ENCODE measurements at regions not wholly inside any gene's neighbourhood (a gene's known extent, or its start where the extent isn't known, plus 50 kb on each side); places are given as distances from the start of the nearest gene placed in this dataset.
A peak's percentile ranks its signal among the peaks of the same experiment; 100 is the strongest.

GRCh38 chr9:82117026-82117811 lies 128.6 kb downstream of the SPATA31D1 start:
- DNase-seq = no peak
- no peak overlapping the region for H2BK120ac ChIP-seq (ENCODE audit: low read depth, low read length, poor library complexity, severe bottlenecking)
- H3K18ac ChIP-seq (ENCODE audit: insufficient read length, low read depth, low read length) = no peak overlapping the region
- H3K79me1 ChIP-seq (ENCODE audit: insufficient read depth, low read depth, low read length, poor library complexity, severe bottlenecking) = no peaks in the 10 kb centered on the region
- H3K56ac ChIP-seq (ENCODE audit: insufficient read length, low read depth, low read length) = no peak overlapping the region
- no peak for TF ChIP-seq CTCF (conservative IDR thresholded peaks at IDR 0.05)
- no peak overlapping the region for H3K4ac ChIP-seq (ENCODE audit: low read depth, low read length)
- H2BK15ac ChIP-seq (ENCODE audit: low read depth, low read length) = no peak overlapping the region
- H3K23me2 ChIP-seq (ENCODE audit: insufficient read length, low read depth, low read length, poor library complexity, severe bottlenecking) = no peaks in the 10 kb centered on the region
- no peak overlapping the region for H2AFZ ChIP-seq (ENCODE audit: low read length)
- Mint-ChIP-seq H3K9me3 (no peaks in the 10 kb centered on the region), H3K36me3 (ENCODE audit: insufficient read depth in 1 of 3, low read depth in 3 of 3) (no peaks in the 10 kb centered on the region), H3K27me3 (ENCODE audit: low read depth) (no peaks in the 10 kb centered on the region), H3K4me3 (no peak overlapping the region), H3K4me1 (peaks cover 26% of the 10 kb centered on the region in 2 experiments), H3K27ac (peak overlapping the region in 1 of 3 experiments; percentile 28; a peak in 2 of 7 replicates)
- no peaks in the 10 kb centered on the region for H3K9me3 ChIP-seq (ENCODE audit: control insufficient read depth, low read depth, low read length)
- no peak overlapping the region for H2BK5ac ChIP-seq (ENCODE audit: insufficient read length, low read length)
- H3K27ac ChIP-seq (ENCODE audit: insufficient read length, low read depth, low read length) = no peak overlapping the region
- no peak overlapping the region for H3K14ac ChIP-seq (ENCODE audit: insufficient read depth, low read length)
- no peaks in the 10 kb centered on the region for H4K20me1 ChIP-seq (ENCODE audit: control insufficient read depth, insufficient read depth, insufficient read length)
- no peak overlapping the region for H4K8ac ChIP-seq (replicated peaks; ENCODE audit: insufficient read length, low read depth, low read length)
- no peak overlapping the region for H3K9ac ChIP-seq (ENCODE audit: extremely low read depth, insufficient read length, low read length)
- H4K5ac ChIP-seq (ENCODE audit: insufficient read length, low read depth, low read length) = no peak overlapping the region
- no peak overlapping the region for H4K91ac ChIP-seq (ENCODE audit: insufficient read length, low read depth, low read length)
- no peak overlapping the region for H3K4me2 ChIP-seq (ENCODE audit: insufficient read depth, insufficient read length, low read length)
- H3K23ac ChIP-seq (ENCODE audit: insufficient read length, low read depth, low read length) = no peak overlapping the region
- no CpG with 5 or more reads among the region's 7 CpGs for WGBS (ENCODE audit: extremely low coverage, insufficient read length, low lambda C conversion rate)
- H2AK5ac ChIP-seq (ENCODE audit: insufficient read length, low read length) = no peak overlapping the region
- no peaks in the 10 kb centered on the region for H3K79me2 ChIP-seq (ENCODE audit: insufficient read depth, low read length)
- no peak overlapping the region for H2BK12ac ChIP-seq (ENCODE audit: insufficient read length, low read depth, low read length)
- peaks cover 7% of the 10 kb centered on the region for H3K4me1 ChIP-seq (ENCODE audit: insufficient read depth, low read length)
- no peak overlapping the region for H2BK20ac ChIP-seq (ENCODE audit: low read depth, low read length, poor library complexity, severe bottlenecking)
- no peak overlapping the region for H3T11ph ChIP-seq (ENCODE audit: low read length)
- no peaks in the 10 kb centered on the region for H3K27me3 ChIP-seq (ENCODE audit: insufficient read depth, low read length)
